Neural cell (in vitro differentiated cells): ENCODE measurements at regions not wholly inside any gene's neighbourhood (a gene's known extent, or its start where the extent isn't known, plus 50 kb on each side); places are given as distances from the start of the nearest gene placed in this dataset.

ENCODE experiments used
- H2AFZ ChIP-seq: fragments of 200-600, 300-800 bp; sonication (generic), shearing (Covaris generic); 2 replicates; pipeline ENCODE4 v1.6.0; 2014; ENCODE audit warnings: low read depth, mild to moderate bottlenecking, antibody characterized with exemption, low read length, moderate library complexity
- H3F3A ChIP-seq: fragments of 200-600 bp; shearing (Covaris generic); 2 replicates; pipeline ENCODE4 v1.6.1; 2016; ENCODE audit warnings: mild to moderate bottlenecking, moderate library complexity, mixed read lengths, antibody characterized with exemption, low read length; ENCODE audit not compliant: insufficient read depth, poor library complexity, severe bottlenecking
- H3K27ac ChIP-seq: fragments of 200-600, 300-800 bp; sonication (generic), shearing (Covaris generic); 2 replicates; pipeline ENCODE4 v1.5.1; 2014; ENCODE audit warnings: mild to moderate bottlenecking, low read length, moderate library complexity
- H3K27me3 ChIP-seq: fragments of 300-800, 200-600 bp; sonication (generic), shearing (Covaris generic); 2 replicates; pipeline ENCODE4 v1.6.0; 2014; ENCODE audit warnings: mild to moderate bottlenecking, low read depth, low read length, moderate library complexity; ENCODE audit not compliant: insufficient read depth
- H3K36me3 ChIP-seq: fragments of 300-800, 200-600 bp; sonication (generic), shearing (Covaris generic); 2 replicates; pipeline ENCODE4 v1.5.1; 2014; ENCODE audit warnings: mild to moderate bottlenecking, antibody characterized with exemption, low read length, moderate library complexity; ENCODE audit not compliant: insufficient read depth
- H3K4me2 ChIP-seq: fragments of 300-800, 200-600 bp; sonication (generic), shearing (Covaris generic); 2 replicates; pipeline ENCODE4 v1.6.0; 2014; ENCODE audit warnings: mild to moderate bottlenecking, low read length
- H3K4me3 ChIP-seq: fragments of 300-800, 200-600 bp; sonication (generic), shearing (Covaris generic); 2 replicates; pipeline ENCODE4 v1.5.1; 2014; ENCODE audit warnings: mild to moderate bottlenecking, low read length, moderate library complexity
- H3K79me2 ChIP-seq: fragments of 200-600 bp; shearing (Covaris generic); replicated peaks from 2 replicates; pipeline ENCODE4 v1.6.0; 2014; ENCODE audit warnings: mild to moderate bottlenecking, low read length, moderate library complexity; ENCODE audit not compliant: insufficient read depth
- H3K9ac ChIP-seq: fragments of 300-800, 200-600 bp; sonication (generic), shearing (Covaris generic); 2 replicates; pipeline ENCODE4 v1.6.1; 2016; ENCODE audit warnings: mild to moderate bottlenecking, low read length, mixed read lengths
- H3K9me2 ChIP-seq: fragments of 200-600 bp; shearing (Covaris generic); 2 replicates; pipeline ENCODE4 v1.6.1; 2016; ENCODE audit warnings: mild to moderate bottlenecking, low read length, mixed read lengths; ENCODE audit not compliant: insufficient read depth
- H3K9me3 ChIP-seq: fragments of 200-600, 300-800 bp; sonication (generic), shearing (Covaris generic); 2 replicates; pipeline ENCODE4 v1.6.1; 2016; ENCODE audit warnings: mild to moderate bottlenecking, mixed run types, low read length, moderate library complexity, mixed read lengths
- H4K20me1 ChIP-seq: fragments of 200-600 bp; shearing (Covaris generic); 2 replicates; pipeline ENCODE4 v1.6.1; 2016; ENCODE audit warnings: mild to moderate bottlenecking, mixed run types; ENCODE audit not compliant: insufficient read depth
- EP300 ChIP-seq: fragments of 450-650 bp; conservative IDR thresholded peaks from 2 replicates; pipeline ENCODE4 v1.6.1; 2014; ENCODE audit warnings: antibody characterized with exemption, mild to moderate bottlenecking, moderate library complexity; ENCODE audit not compliant: poor library complexity, severe bottlenecking
- EZH2 ChIP-seq: fragments of 200-600, 300-800 bp; shearing (Covaris generic), sonication (generic); IDR thresholded peaks from 2 replicates; pipeline ENCODE4 v1.6.1; 2014; ENCODE audit warnings: antibody characterized with exemption, low read length, borderline replicate concordance, mild to moderate bottlenecking; ENCODE audit not compliant: insufficient read depth, poor library complexity, severe bottlenecking
- MXI1 ChIP-seq: fragments of 450-650 bp; conservative IDR thresholded peaks from 2 replicates; pipeline ENCODE4 v1.6.1; 2014; ENCODE audit warnings: antibody characterized with exemption, mild to moderate bottlenecking; ENCODE audit not compliant: poor library complexity, severe bottlenecking
- POLR2AphosphoS5 ChIP-seq: IDR thresholded peaks from 2 replicates; pipeline ENCODE4 v1.6.1; 2012
- RAD21 ChIP-seq: fragments of 450-650 bp; conservative IDR thresholded peaks from 2 replicates; pipeline ENCODE4 v1.6.1; 2014; ENCODE audit warnings: antibody characterized with exemption, mild to moderate bottlenecking, moderate library complexity
- REST ChIP-seq: IDR thresholded peaks from 2 replicates; pipeline ENCODE4 v1.6.1; 2012; ENCODE audit warnings: borderline replicate concordance
- SMC3 ChIP-seq: fragments of 450-650 bp; conservative IDR thresholded peaks from 2 replicates; pipeline ENCODE4 v1.6.1; 2014; ENCODE audit warnings: antibody characterized with exemption, mild to moderate bottlenecking, moderate library complexity; ENCODE audit not compliant: poor library complexity
- TAF1 ChIP-seq: IDR thresholded peaks from 2 replicates; pipeline ENCODE4 v1.6.1; 2012; ENCODE audit warnings: low read depth
- TF ChIP-seq, protein P1 (sequence below): fragments of 450-650 bp; IDR thresholded peaks from 2 replicates; pipeline ENCODE4 v1.5.1; 2014; ENCODE audit warnings: antibody characterized with exemption, mild to moderate bottlenecking, moderate library complexity; ENCODE audit not compliant: poor library complexity, severe bottlenecking

DNA sequence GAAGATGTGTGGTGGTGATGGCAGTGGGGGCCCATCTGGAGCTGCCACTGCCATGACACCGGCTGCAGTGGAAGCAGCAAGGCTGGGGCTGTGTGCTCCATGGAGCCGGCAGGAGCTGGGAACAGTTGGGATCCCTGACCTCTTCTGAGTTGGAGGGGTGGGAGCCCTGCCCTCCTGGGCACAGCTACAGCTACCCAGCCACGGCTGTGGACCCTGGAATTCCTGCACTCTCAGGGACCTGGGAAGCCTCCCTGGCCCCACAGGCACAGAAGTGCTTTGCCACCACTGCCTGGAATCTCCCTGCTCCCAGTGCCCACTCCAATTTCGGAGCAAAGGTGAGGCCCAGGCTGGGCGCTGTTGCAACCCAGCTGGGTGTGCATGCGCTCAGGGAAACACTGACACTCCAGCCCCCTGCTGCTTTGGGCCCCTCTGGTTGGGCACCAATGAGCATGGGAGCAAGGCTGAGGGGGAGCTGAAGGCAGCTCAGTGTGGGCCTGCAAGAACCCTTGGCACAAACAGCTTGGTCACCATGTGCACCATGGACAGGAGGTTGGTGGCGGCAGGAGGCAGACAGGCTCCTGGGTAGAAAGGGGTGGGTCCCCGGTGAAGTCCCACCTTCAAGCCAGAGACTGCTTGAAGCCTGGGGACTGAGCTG is 817.6 kb downstream of the KCNT2 start:
- Histone ChIP-seq H3K27me3 (no peaks in the 10 kb centered on the region), H3K4me3 (no peak overlapping the region), H3K9me2 (no peaks in the 10 kb centered on the region), H3K4me2 (no peak overlapping the region), H3K79me2 (no peaks in the 10 kb centered on the region), H3F3A (no peaks in the 10 kb centered on the region), H3K9ac (no peak overlapping the region), H3K36me3 (no peaks in the 10 kb centered on the region), H3K9me3 (no peaks in the 10 kb centered on the region), H2AFZ (no peak overlapping the region), H4K20me1 (no peaks in the 10 kb centered on the region), H3K27ac (no peak overlapping the region)
- TF ChIP-seq TAF1 (no peak), EP300 (no peak), MXI1 (no peak), SMC3 (no peak), REST (no peak), EZH2 (no peak), RAD21 (no peak), POLR2AphosphoS5 (no peak)
- TF ChIP-seq, protein P1, sequence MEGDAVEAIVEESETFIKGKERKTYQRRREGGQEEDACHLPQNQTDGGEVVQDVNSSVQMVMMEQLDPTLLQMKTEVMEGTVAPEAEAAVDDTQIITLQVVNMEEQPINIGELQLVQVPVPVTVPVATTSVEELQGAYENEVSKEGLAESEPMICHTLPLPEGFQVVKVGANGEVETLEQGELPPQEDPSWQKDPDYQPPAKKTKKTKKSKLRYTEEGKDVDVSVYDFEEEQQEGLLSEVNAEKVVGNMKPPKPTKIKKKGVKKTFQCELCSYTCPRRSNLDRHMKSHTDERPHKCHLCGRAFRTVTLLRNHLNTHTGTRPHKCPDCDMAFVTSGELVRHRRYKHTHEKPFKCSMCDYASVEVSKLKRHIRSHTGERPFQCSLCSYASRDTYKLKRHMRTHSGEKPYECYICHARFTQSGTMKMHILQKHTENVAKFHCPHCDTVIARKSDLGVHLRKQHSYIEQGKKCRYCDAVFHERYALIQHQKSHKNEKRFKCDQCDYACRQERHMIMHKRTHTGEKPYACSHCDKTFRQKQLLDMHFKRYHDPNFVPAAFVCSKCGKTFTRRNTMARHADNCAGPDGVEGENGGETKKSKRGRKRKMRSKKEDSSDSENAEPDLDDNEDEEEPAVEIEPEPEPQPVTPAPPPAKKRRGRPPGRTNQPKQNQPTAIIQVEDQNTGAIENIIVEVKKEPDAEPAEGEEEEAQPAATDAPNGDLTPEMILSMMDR: no peak

DNA sequence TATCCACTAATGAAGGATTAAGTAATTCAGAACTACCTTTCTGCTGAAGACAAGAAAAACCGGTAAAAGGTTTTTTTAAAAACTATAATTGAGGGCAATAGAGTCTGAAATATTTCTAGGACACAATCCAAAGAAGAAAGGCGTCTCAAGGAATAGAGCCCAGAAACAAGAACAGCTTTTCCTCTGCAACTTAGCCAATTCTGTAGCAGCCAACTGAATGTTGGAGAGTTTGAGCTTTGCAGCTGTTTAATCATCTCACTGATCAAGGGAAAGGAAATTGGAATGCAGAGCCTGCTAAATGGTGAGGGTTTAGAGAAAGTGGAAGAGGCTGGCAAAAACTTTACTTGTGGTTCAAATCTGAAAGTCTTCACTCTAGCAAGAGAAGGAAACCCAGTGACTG is 818.9 kb downstream of the KCNT2 start:
- no peak overlapping the region for H2AFZ ChIP-seq
- no peak overlapping the region for H3K4me2 ChIP-seq
- no peaks in the 10 kb centered on the region for H3K36me3 ChIP-seq
- no peak for TF ChIP-seq EP300
- TF ChIP-seq REST: no peak
- no peak for TF ChIP-seq EZH2
- no peak for TF ChIP-seq RAD21
- no peak for TF ChIP-seq TAF1
- no peak for TF ChIP-seq MXI1
- TF ChIP-seq POLR2AphosphoS5: no peak
- no peak for TF ChIP-seq SMC3
- TF ChIP-seq, protein P1: no peak
- H3K9ac ChIP-seq: no peak overlapping the region
- no peaks in the 10 kb centered on the region for H3K9me2 ChIP-seq
- no peaks in the 10 kb centered on the region for H3K9me3 ChIP-seq
- H3K79me2 ChIP-seq: no peaks in the 10 kb centered on the region
- no peaks in the 10 kb centered on the region for H3F3A ChIP-seq
- H3K27ac ChIP-seq: no peak overlapping the region
- no peaks in the 10 kb centered on the region for H3K27me3 ChIP-seq
- no peak overlapping the region for H3K4me3 ChIP-seq
- no peaks in the 10 kb centered on the region for H4K20me1 ChIP-seq
